ENCODE measurements at regions not wholly inside any gene's neighbourhood (a gene's known extent, or its start where the extent isn't known, plus 50 kb on each side); places are given as distances from the start of the nearest gene placed in this dataset.

GRCh38 chr9:99601571-99602111 lies 220.0 kb upstream of the NR4A3 start:
- whole genome bisulfite sequencing (ENCODE audit: low lambda C conversion rate) = 41% methylated on average over 6 of the region's 6 CpGs
- Histone ChIP-seq H3K4me3 (ENCODE audit: low read depth in 2 of 2, low read length in 1 of 2) (no peak overlapping the region), H3K79me2 (ENCODE audit: insufficient read depth) (no peaks in the 10 kb centered on the region), H3K9ac (no peak overlapping the region), H3K27ac (ENCODE audit: low read depth in 2 of 2, low read length in 1 of 2) (no peak overlapping the region), H3K9me3 (no peaks in the 10 kb centered on the region), H3K27me3 (ENCODE audit: insufficient read depth) (no peaks in the 10 kb centered on the region), H3K36me3 (replicated peaks in 1 of 2; ENCODE audit: control insufficient read depth in 1 of 2, insufficient read depth in 2 of 2, low read length in 1 of 2) (no peaks in the 10 kb centered on the region), H3K4me2 (no peak overlapping the region), H3K4me1 (ENCODE audit: control insufficient read depth in 1 of 2, insufficient read depth in 2 of 2, low read depth in 1 of 2, low read length in 1 of 2) (no peaks in the 10 kb centered on the region), H3F3A (replicated peaks; ENCODE audit: insufficient read depth) (no peaks in the 10 kb centered on the region), H4K20me1 (ENCODE audit: insufficient read depth) (no peaks in the 10 kb centered on the region), H3K9me2 (no peaks in the 10 kb centered on the region), H2AFZ (ENCODE audit: low read depth) (no peak overlapping the region)
- POLR2A ChIA-PET = no interaction called here
- CTCF ChIA-PET = no interaction called here
- no peak for TF ChIP-seq JUND (IDR thresholded peaks at IDR 0.05)
- peak; percentile 26; the same call in 1 of the 2 replicates for TF ChIP-seq PBX3 (IDR thresholded peaks at IDR 0.05)
- DNase-seq = no peak

GRCh38 chr9:99602854-99603253 lies 218.8 kb upstream of the NR4A3 start:
- Histone ChIP-seq H3K27ac (ENCODE audit: low read depth in 2 of 2, low read length in 1 of 2) (no peak overlapping the region), H4K20me1 (ENCODE audit: insufficient read depth) (no peaks in the 10 kb centered on the region), H3K4me3 (ENCODE audit: low read depth in 2 of 2, low read length in 1 of 2) (no peak overlapping the region), H3K36me3 (replicated peaks in 1 of 2; ENCODE audit: control insufficient read depth in 1 of 2, insufficient read depth in 2 of 2, low read length in 1 of 2) (no peaks in the 10 kb centered on the region), H3K27me3 (ENCODE audit: insufficient read depth) (no peaks in the 10 kb centered on the region), H3K9me2 (no peaks in the 10 kb centered on the region), H3K9ac (no peak overlapping the region), H3K4me2 (no peak overlapping the region), H3K9me3 (no peaks in the 10 kb centered on the region), H3K4me1 (ENCODE audit: control insufficient read depth in 1 of 2, insufficient read depth in 2 of 2, low read depth in 1 of 2, low read length in 1 of 2) (no peaks in the 10 kb centered on the region; a peak in 2 of 4 replicates), H3K79me2 (ENCODE audit: insufficient read depth) (no peaks in the 10 kb centered on the region), H3F3A (replicated peaks; ENCODE audit: insufficient read depth) (no peaks in the 10 kb centered on the region), H2AFZ (ENCODE audit: low read depth) (no peak overlapping the region)
- no peak for DNase-seq
- no peak for TF ChIP-seq JUND (IDR thresholded peaks at IDR 0.05)
- TF ChIP-seq RXRA (IDR thresholded peaks at IDR 0.05; ENCODE audit: borderline replicate concordance, low read depth) = no peak
- no peak for TF ChIP-seq MEF2A (IDR thresholded peaks at IDR 0.05; ENCODE audit: borderline replicate concordance, low read depth)
- no peak for TF ChIP-seq GATA2 (CRISPR knock-in tag; IDR thresholded peaks at IDR 0.05)
- no peak for TF ChIP-seq RAD21 (IDR thresholded peaks at IDR 0.05; ENCODE audit: low read length)
- no peak for TF ChIP-seq FOSL2 (IDR thresholded peaks at IDR 0.05; ENCODE audit: borderline replicate concordance, low read depth)
- TF ChIP-seq USF1 (IDR thresholded peaks at IDR 0.05; ENCODE audit: borderline replicate concordance, low read depth) = no peak
- POLR2A ChIA-PET = no interaction called here
- CTCF ChIA-PET = no interaction called here

GRCh38 chr9:99605016-99605743 lies 216.5 kb upstream of the NR4A3 start:
- H3K9me3 ChIP-seq = no peaks in the 10 kb centered on the region
- H3F3A ChIP-seq (replicated peaks; ENCODE audit: insufficient read depth) = no peaks in the 10 kb centered on the region
- no peaks in the 10 kb centered on the region; a peak in 2 of 4 replicates for H3K4me1 ChIP-seq (ENCODE audit: control insufficient read depth in 1 of 2, insufficient read depth in 2 of 2, low read depth in 1 of 2, low read length in 1 of 2)
- H3K36me3 ChIP-seq (replicated peaks in 1 of 2; ENCODE audit: control insufficient read depth in 1 of 2, insufficient read depth in 2 of 2, low read length in 1 of 2) = no peaks in the 10 kb centered on the region
- ChIA-PET POLR2A (no interaction called here), CTCF (no interaction called here)
- no peak for DNase-seq
- no peak overlapping the region for H3K4me2 ChIP-seq
- H2AFZ ChIP-seq (ENCODE audit: low read depth) = no peak overlapping the region
- no peaks in the 10 kb centered on the region for H4K20me1 ChIP-seq (ENCODE audit: insufficient read depth)
- H3K79me2 ChIP-seq (ENCODE audit: insufficient read depth) = no peaks in the 10 kb centered on the region
- WGBS (ENCODE audit: low lambda C conversion rate) = 79% methylated on average over 5 of the region's 5 CpGs
- TF ChIP-seq NRF1 (IDR thresholded peaks at IDR 0.05; ENCODE audit: low read depth, low read length) = no peak
- no peak for TF ChIP-seq USF2 (IDR thresholded peaks at IDR 0.05; ENCODE audit: borderline replicate concordance, low read depth, low read length)
- no peak for TF ChIP-seq FOSL2 (IDR thresholded peaks at IDR 0.05; ENCODE audit: borderline replicate concordance, low read depth)
- no peak for TF ChIP-seq ELF1 (IDR thresholded peaks at IDR 0.05)
- TF ChIP-seq CTCF (IDR thresholded peaks at IDR 0.05) = no peak
- no peak for TF ChIP-seq MXI1 (IDR thresholded peaks at IDR 0.05; ENCODE audit: low read depth, low read length)
- no peaks in the 10 kb centered on the region for H3K9me2 ChIP-seq
- no peaks in the 10 kb centered on the region for H3K27me3 ChIP-seq (ENCODE audit: insufficient read depth)
- H3K4me3 ChIP-seq (ENCODE audit: low read depth in 2 of 2, low read length in 1 of 2) = no peak overlapping the region
- H3K27ac ChIP-seq (ENCODE audit: low read depth in 2 of 2, low read length in 1 of 2) = no peak overlapping the region
- H3K9ac ChIP-seq = no peak overlapping the region
